Type B pancreatic cell (in vitro differentiated cells): ENCODE measurements at regions not wholly inside any gene's neighbourhood (a gene's known extent, or its start where the extent isn't known, plus 50 kb on each side); places are given as distances from the start of the nearest gene placed in this dataset.

Experiments
- DNase-seq: peaks from one replicate; pipeline ENCODE4 v3.0.0; 2021; ENCODE audit warnings: mixed read lengths; ENCODE audit not compliant: unreplicated experiment; ENCODE audit errors: extremely low spot score
- H3K27ac Mint-ChIP-seq: 2 replicates; pipeline ENCODE4 v1.8.0; 2021; ENCODE audit warnings: mild to moderate bottlenecking, mixed read lengths
- H3K27me3 Mint-ChIP-seq: 2 replicates; pipeline ENCODE4 v1.8.0; 2021; ENCODE audit warnings: mixed read lengths
- H3K36me3 Mint-ChIP-seq: 2 replicates; pipeline ENCODE4 v1.8.0; 2021; ENCODE audit warnings: mixed read lengths
- H3K4me1 Mint-ChIP-seq: one replicate; pipeline ENCODE4 v1.8.0; 2021; ENCODE audit warnings: mixed read lengths; ENCODE audit not compliant: unreplicated experiment
- H3K4me3 Mint-ChIP-seq: 2 replicates; pipeline ENCODE4 v1.8.0; 2021; ENCODE audit warnings: mild to moderate bottlenecking, mixed read lengths
- H3K9me3 Mint-ChIP-seq: 2 replicates; pipeline ENCODE4 v1.8.0; 2021; ENCODE audit warnings: mixed read lengths
- CTCF ChIP-seq: fragments of 200-600 bp; sonication (generic); conservative IDR thresholded peaks from 2 replicates; pipeline ENCODE4 v1.5.0; 2021; ENCODE audit warnings: antibody characterized with exemption, mild to moderate bottlenecking

DNA sequence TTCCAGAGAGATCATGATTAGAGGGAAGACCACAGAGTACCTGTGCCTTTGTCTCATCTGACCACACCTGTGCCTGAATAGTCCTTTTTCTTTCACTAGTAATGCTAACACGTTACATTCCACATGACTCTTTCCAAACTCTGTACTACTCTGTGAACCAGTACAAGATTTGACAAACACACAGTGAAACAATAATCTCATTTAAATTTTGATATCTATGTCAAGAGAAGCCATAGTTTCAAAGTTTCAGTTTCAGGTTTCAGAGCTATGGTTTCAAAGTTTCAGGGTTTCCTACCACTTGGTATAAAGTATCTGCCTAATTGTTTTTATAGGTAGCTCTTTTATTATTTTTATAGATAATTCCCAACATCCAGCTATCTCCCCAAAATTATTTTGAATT is 62.0 kb upstream of the PHACTR2 start:
- Mint-ChIP-seq H3K4me3 (no peak overlapping the region), H3K36me3 (no peaks in the 10 kb centered on the region), H3K9me3 (no peaks in the 10 kb centered on the region), H3K4me1 (peaks cover 10% of the 10 kb centered on the region), H3K27me3 (no peaks in the 10 kb centered on the region), H3K27ac (no peak overlapping the region)
- TF ChIP-seq CTCF = no peak
- DNase-seq = no peak

DNA sequence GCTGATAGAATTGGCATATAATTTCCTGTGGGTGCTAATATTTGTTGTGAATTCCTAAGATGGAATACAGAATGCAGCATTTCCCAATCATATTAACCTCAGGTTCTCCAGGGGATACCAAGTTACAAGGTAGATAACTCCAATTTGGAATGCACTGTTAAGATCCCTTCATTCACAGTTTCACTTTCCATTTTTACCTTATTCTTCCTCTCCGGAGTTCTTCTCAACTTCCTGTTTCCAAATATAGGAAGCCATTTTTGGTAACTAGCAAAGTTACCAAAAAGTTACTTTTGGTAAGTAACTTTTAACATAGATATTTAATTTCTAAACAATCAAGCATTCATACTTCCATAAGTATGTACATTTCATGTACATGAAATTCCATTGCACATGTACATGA is 63.5 kb upstream of the PHACTR2 start:
- Mint-ChIP-seq H3K4me1 (peaks cover under 1% of the 10 kb centered on the region), H3K27ac (no peak overlapping the region), H3K27me3 (no peaks in the 10 kb centered on the region), H3K36me3 (no peaks in the 10 kb centered on the region), H3K4me3 (no peak overlapping the region), H3K9me3 (no peaks in the 10 kb centered on the region)
- no peak for TF ChIP-seq CTCF
- no peak for DNase-seq

DNA sequence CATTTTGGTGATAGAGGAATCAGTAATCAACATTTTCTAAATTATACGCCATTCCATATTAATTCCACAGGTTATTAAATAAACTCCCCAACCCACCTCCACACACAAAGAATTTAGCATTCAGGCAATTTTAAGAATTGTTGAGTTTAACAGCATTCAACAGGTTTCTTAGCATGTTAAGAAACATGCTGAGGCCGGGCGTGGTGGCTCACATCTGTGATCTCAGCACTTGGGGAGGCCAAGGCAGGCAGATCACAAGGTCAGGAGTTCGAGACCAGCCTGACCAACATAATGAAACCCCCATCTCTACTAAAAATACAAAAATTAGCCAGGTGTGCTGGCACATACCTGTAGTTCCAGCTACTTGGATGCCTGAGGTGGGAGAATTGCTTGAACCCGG is 64.0 kb upstream of the PHACTR2 start:
- DNase-seq = no peak
- no peak for TF ChIP-seq CTCF
- H3K27ac Mint-ChIP-seq = no peak overlapping the region
- H3K36me3 Mint-ChIP-seq = no peaks in the 10 kb centered on the region
- H3K27me3 Mint-ChIP-seq = no peaks in the 10 kb centered on the region
- no peaks in the 10 kb centered on the region for H3K9me3 Mint-ChIP-seq
- H3K4me3 Mint-ChIP-seq = no peak overlapping the region
- H3K4me1 Mint-ChIP-seq = peaks cover 5% of the 10 kb centered on the region

GRCh38 chr6:143612186-143612585 is 65.6 kb upstream of the PHACTR2 start:
- TF ChIP-seq CTCF = no peak
- Mint-ChIP-seq H3K4me1 (peaks cover 17% of the 10 kb centered on the region), H3K4me3 (no peak overlapping the region), H3K27ac (no peak overlapping the region), H3K27me3 (no peaks in the 10 kb centered on the region), H3K9me3 (no peaks in the 10 kb centered on the region), H3K36me3 (no peaks in the 10 kb centered on the region)
- DNase-seq = no peak

GRCh38 chr6:143611580-143611979 is 66.2 kb upstream of the PHACTR2 start:
- Mint-ChIP-seq H3K9me3 (no peaks in the 10 kb centered on the region), H3K27ac (no peak overlapping the region), H3K27me3 (no peaks in the 10 kb centered on the region), H3K4me1 (peaks cover 17% of the 10 kb centered on the region), H3K4me3 (no peak overlapping the region), H3K36me3 (no peaks in the 10 kb centered on the region)
- TF ChIP-seq CTCF = no peak
- no peak for DNase-seq

- no peaks in the 10 kb centered on the region for H3K36me3 Mint-ChIP-seq
- peaks cover 17% of the 10 kb centered on the region for H3K4me1 Mint-ChIP-seq
- no peaks in the 10 kb centered on the region for H3K27me3 Mint-ChIP-seq
- H3K4me3 Mint-ChIP-seq = no peak overlapping the region
- no peaks in the 10 kb centered on the region for H3K9me3 Mint-ChIP-seq
- no peak for TF ChIP-seq CTCF
- DNase-seq = no peak
- no peak overlapping the region for H3K27ac Mint-ChIP-seq
Measured at GRCh38 chr6:143609972-143610371, 67.8 kb upstream of the PHACTR2 start.
